ENCODE measurements at regions not wholly inside any gene's neighbourhood (a gene's known extent, or its start where the extent isn't known, plus 50 kb on each side); places are given as distances from the start of the nearest gene placed in this dataset.

DNA sequence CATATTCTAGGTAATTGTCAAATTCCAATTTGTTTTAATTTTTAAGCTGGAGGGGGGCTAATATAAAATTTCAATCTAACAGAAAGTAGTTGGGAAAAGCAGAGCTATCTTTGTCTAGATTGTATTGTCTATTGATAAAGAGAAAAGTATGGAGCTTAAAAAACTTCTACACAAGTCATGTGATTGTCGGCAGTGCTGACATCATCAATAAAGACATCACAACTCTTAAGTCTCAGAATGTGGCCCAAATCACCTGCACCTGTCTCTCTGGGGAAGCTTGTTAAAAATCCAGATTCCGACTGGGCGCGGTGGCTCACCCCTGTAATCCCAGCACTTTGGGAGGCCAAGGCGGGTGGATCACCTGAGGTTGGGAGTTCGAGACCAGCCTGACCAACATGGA, 333.8 kb downstream of the RASEF start:
- H3K27me3 ChIP-seq = no peaks in the 10 kb centered on the region
- DNase-seq = no peak
- intact Hi-C loops (cut with DNase I) = no loop called here
- H3K27ac ChIP-seq = no peak overlapping the region
- WGBS, 2 donors = 81 to 100% methylated on average over 1 to 6 of the region's 6 CpGs
- no peak overlapping the region for H3K4me3 ChIP-seq
- H3K36me3 ChIP-seq = no peaks in the 10 kb centered on the region
- H3K4me1 ChIP-seq = no peaks in the 10 kb centered on the region
- TF ChIP-seq POLR2A (IDR thresholded peaks at IDR 0.05) (no peak), CTCF (IDR thresholded peaks at IDR 0.05) (no peak)
- H3K9me3 ChIP-seq = no peaks in the 10 kb centered on the region

DNA sequence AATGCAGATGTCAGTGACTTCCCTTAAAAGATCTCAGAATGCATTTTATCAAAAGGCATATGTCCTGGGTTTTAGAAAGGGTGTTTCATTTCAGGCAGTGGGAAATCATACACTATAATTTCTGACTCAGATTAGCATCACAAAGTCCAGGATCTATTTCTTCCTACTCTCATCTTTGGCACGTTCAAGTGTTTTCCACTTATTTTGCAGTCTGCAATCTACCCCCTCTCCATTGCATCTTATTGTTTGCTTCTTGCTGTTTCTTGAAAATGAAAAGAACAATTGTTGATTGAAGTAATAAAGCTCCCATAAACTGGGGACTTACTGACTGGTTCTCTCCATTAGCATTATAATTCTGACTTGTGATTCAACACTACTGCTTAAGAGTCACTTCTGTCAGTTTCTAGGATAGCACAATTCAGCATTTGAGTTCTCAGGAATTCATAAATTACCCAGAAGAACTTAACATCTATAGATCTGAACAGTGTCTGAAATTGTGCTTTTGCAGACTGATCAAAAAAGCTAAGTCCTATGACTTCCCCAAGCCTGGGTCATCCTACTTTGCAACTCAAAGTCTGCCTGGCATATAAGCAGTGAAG, 332.9 kb downstream of the RASEF start:
- Histone ChIP-seq H3K9me3 (no peaks in the 10 kb centered on the region), H3K36me3 (no peaks in the 10 kb centered on the region), H3K4me3 (no peak overlapping the region), H3K27ac (no peak overlapping the region), H3K4me1 (no peaks in the 10 kb centered on the region), H3K27me3 (no peaks in the 10 kb centered on the region)
- DNase-seq = no peak
- TF ChIP-seq POLR2A (IDR thresholded peaks at IDR 0.05) = no peak
- TF ChIP-seq CTCF (IDR thresholded peaks at IDR 0.05) = no peak
- intact Hi-C loops (cut with DNase I) = no loop called here
- 44 to 65% methylated on average over 1 of the region's 1 CpG for WGBS, 2 donors

- TF ChIP-seq CTCF (IDR thresholded peaks at IDR 0.05) (no peak), POLR2A (IDR thresholded peaks at IDR 0.05) (no peak)
- H3K27me3 ChIP-seq = no peaks in the 10 kb centered on the region
- H3K9me3 ChIP-seq = no peaks in the 10 kb centered on the region
- no peak overlapping the region for H3K4me3 ChIP-seq
- H3K36me3 ChIP-seq = no peaks in the 10 kb centered on the region
- no peak for DNase-seq
- H3K4me1 ChIP-seq = no peaks in the 10 kb centered on the region
- 39% methylated on average over 3 of the region's 3 CpGs for WGBS, 2 donors
- no peak overlapping the region for H3K27ac ChIP-seq
- intact Hi-C loops (cut with DNase I) = no loop called here
These were observed 330.0 kb downstream of the RASEF start for GRCh38 chr9:82732928-82733327.

- H3K27me3 ChIP-seq = no peaks in the 10 kb centered on the region
- H3K27ac ChIP-seq = no peak overlapping the region
- 72 to 82% methylated on average over 4 of the region's 4 CpGs for WGBS, 2 donors
- no peak overlapping the region for H3K4me3 ChIP-seq
- H3K4me1 ChIP-seq = no peaks in the 10 kb centered on the region
- H3K9me3 ChIP-seq = no peaks in the 10 kb centered on the region
- intact Hi-C loops (cut with DNase I) = no loop called here
- no peak for DNase-seq
- no peak for TF ChIP-seq CTCF (IDR thresholded peaks at IDR 0.05)
- TF ChIP-seq POLR2A (IDR thresholded peaks at IDR 0.05) = no peak
- H3K36me3 ChIP-seq = no peaks in the 10 kb centered on the region
These were observed 326.8 kb downstream of the RASEF start for GRCh38 chr9:82736126-82736525.

GRCh38 chr9:82736701-82737100, 326.2 kb downstream of the RASEF start:
- intact Hi-C loops (cut with DNase I) = no loop called here
- H3K27ac ChIP-seq = no peak overlapping the region
- H3K36me3 ChIP-seq = no peaks in the 10 kb centered on the region
- DNase-seq = no peak
- 51 to 64% methylated on average over 2 of the region's 2 CpGs for WGBS, 2 donors
- H3K4me1 ChIP-seq = no peaks in the 10 kb centered on the region
- H3K9me3 ChIP-seq = no peaks in the 10 kb centered on the region
- H3K4me3 ChIP-seq = no peak overlapping the region
- TF ChIP-seq POLR2A (IDR thresholded peaks at IDR 0.05) = no peak
- no peak for TF ChIP-seq CTCF (IDR thresholded peaks at IDR 0.05)
- H3K27me3 ChIP-seq = no peaks in the 10 kb centered on the region

Data from esophagus squamous epithelium (tissue), 5 donors.